Left renal cortex interstitium (tissue), 4 donors: ENCODE measurements at regions not wholly inside any gene's neighbourhood (a gene's known extent, or its start where the extent isn't known, plus 50 kb on each side); places are given as distances from the start of the nearest gene placed in this dataset.

Source experiments
- DNase-seq, 4 donors: peaks; one replicate each; pipeline ENCODE4 v3.0.0-alpha.2; 2013; ENCODE audit warnings: low read depth in 4 of 4, low spot score in 2 of 4, missing footprints in 1 of 4

- no peak for DNase-seq
These were observed 141.7 kb upstream of the TMEM72 start for GRCh38 chr10:44769450-44769849.

DNA sequence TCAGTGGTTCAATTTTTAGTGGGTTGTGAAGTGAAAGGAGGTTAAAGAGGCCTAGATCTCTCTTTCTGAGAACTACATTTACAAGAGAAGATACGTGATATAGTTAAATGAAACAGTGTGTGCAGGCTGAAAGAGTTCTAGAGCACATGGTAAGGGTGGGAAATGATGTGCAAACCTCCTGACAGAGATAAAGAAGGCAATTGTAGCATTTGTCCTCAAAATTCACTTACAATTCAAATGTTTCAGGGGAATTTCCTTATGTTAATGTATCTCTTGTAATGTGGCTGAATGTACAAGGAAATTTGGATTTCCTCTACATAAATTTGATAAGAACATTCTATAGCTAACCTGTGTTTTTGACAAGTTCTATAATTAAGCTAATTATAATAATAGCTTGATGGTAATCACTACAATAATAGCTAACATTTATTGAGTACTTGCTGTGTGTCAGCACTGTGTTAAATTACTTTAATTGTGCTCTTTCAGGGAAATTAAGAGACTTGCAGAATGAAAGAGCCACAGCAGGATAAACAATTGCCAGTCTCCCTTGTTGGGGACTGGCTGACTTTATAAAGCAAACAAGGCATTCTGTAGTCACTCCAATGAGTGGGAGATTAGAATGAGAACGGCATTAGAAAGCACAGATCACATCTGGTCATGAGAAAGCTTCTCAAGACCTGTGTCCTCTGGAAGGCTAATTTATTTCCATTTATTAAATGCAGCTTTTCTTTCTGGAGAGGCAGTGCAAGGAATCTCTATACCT, 139.7 kb upstream of the TMEM72 start:
- DNase-seq, result no peak

GRCh38 chr10:44773565-44773964, 137.6 kb upstream of the TMEM72 start:
- DNase-seq, result no peak

GRCh38 chr10:44774676-44775401, 136.3 kb upstream of the TMEM72 start:
- no peak for DNase-seq

GRCh38 chr10:44775402-44775741, 135.8 kb upstream of the TMEM72 start:
- DNase-seq, result no peak

DNA sequence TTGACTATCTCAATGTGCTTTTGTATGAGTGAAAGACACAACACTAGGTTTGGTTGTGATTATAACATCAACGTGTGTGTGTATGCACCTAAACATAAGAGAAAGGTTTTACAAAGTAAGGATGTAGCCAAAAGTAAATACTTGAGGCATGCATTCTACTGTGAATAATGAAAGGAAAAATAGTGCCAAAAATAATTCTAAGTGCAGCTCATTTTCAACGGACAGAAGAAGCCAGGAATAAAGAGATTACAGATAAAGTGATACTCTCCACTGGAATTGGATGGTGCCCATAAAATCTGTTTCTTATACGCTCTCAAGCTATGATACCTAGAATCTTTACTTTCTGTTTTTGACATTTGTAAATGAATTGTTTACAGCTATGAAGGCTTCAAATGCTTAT, 135.0 kb upstream of the TMEM72 start:
- DNase-seq, result no peak

GRCh38 chr10:44779511-44779910, 131.6 kb upstream of the TMEM72 start:
- no peak for DNase-seq

DNA sequence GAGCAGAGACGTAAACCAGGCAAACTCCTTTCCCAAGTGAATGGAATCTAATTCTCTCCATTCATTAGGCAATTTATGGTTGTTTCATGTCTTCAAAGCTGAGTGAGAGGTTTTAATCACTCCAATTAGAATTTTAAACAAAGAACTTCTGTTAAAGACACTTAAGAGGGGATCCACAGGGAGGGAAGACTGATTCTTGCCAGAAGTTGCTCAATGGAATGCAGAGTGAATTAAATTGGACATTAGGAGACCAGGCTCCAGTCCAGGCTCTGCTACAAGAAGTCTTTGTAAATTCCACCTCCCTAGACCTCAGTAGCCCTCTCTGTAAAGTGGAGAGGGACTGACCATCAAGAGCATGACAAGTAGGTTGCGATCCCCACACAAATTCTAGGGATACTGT, 130.7 kb upstream of the TMEM72 start:
- no peak for DNase-seq

- no peak for DNase-seq
These were observed 130.0 kb upstream of the TMEM72 start for GRCh38 chr10:44781131-44781530.

DNA sequence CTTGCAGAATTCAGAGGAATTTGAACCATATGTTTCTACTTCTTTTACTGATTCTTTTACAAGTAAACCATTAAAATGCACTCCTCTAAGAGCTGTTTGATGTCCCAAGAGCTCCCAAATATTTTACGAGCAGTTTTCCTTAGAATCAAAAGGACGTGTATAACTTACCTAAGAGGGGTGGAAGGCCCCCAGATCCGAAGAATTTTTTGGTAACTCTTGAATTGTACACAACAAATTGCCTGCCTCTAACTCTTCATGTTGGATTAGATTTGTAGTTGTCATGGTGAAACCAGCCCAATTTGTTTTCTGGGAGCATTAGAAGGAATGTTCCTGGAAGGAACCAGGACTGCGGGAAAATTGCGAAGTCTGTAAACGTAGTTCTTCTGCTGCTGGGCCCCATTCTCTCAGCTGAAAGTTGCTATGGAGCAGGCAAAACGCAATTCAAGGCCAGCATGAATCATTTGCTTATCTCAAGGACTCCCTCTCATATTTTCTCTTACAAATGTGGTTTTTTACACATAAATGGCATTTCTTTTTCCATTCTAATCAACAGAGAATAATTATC, 124.8 kb upstream of the TMEM72 start:
- no peak for DNase-seq

- no peak for DNase-seq
These were observed 123.6 kb upstream of the TMEM72 start for GRCh38 chr10:44787480-44788075.

GRCh38 chr10:44788147-44789129, 122.7 kb upstream of the TMEM72 start:
- DNase-seq, result no peak

DNA sequence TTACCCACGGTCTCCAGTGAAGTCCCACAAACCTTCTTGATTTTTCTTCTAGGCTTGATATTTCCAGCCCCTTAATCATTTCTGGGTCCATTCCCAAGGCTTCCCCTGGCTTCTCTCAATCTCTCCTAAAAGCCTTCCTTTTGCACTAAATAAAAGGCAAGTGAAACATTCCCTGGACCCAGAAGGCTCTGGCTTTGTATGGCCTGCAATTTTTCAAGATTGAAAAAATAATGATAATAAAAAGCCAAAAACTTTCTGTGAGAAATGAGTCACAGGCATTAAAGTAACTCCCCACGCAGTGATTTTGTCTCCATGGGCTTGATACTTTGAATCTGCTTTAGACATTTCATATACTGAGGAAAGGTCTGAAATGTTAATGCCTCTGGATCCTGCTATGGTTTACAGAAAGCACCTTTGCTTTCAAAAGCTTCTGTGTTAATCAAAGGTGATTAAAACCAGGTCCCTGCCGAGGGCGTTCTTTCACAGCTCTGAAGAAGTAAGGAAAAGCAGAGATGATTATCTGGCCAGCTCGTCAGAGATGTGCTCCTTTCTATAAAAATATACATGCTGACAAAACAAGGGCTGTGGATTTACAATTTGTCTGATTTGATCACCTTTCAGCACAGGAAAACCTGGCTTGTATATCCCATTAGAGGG, 118.9 kb upstream of the TMEM72 start:
- no peak for DNase-seq

GRCh38 chr10:44799966-44800365, 111.2 kb upstream of the TMEM72 start:
- no peak for DNase-seq

DNA sequence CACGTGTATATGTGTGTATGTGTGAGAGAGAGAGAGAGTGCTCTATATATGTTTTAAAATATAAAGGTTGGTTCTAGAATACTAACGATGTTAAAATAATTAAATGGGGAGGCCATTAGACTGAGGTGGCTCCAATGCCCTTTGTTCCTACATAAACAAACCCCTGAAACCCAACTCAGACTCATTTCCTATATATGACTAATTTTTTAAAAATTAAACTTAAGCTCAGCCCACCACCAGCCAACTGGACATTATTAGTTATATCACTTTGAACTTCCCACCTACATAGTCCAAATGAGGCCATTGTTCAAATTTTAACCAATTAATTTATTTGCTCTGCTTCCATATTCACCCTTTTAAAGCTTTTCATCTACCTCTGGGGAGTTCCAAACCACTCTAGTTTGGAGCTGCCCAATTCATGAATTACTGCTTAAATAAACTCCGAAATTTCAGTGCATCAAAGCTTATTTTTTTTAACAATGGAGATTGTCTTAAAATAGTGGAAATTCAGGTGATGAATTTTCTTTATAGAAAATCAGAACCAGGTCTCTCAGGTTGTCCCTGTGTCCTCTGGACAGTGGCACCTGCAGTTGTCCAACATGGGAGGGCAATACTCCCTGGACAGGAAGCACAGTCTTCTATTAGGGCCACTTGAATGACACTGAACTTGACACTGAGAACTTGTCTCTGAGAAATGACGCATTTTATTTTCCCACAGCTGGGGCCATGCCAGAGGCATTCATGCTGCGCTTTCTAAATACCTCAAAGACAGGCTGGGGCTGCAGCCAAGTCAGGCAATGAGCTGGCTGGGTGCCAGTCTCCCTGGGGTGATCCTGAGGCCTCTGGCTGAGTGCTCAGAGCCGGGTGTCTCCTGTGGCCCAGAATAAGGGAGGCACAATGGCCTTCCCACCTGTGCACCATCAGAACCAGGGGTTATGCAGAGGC, 109.5 kb upstream of the TMEM72 start:
- peak in 1 of 4 donors; percentile 46 for DNase-seq

DNA sequence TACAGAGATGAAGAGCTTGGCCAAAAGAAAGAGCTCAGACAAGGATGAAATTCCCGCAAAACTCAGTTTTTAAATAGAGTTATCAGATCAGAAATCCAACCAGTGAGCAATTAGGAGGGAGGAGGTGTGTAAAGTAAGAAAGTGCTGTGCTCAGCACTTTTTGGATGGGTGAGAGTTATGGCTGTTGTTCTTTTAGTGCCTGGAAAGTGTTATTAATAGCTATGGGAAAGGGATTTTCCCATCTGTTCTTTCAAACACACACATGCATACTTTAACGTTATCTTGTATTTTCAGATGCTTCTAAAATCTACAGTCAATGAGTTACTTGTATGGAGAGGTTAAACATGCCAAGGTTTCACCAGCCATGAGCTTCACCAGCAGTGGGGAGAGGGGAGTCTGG, 107.3 kb upstream of the TMEM72 start:
- DNase-seq, result no peak

- DNase-seq, result no peak
These were observed 106.5 kb upstream of the TMEM72 start for GRCh38 chr10:44804661-44805060.

GRCh38 chr10:44805466-44806210, 105.5 kb upstream of the TMEM72 start:
- DNase-seq, result no peak
